HK-2 (cell line): ENCODE measurements at regions not wholly inside any gene's neighbourhood (a gene's known extent, or its start where the extent isn't known, plus 50 kb on each side); places are given as distances from the start of the nearest gene placed in this dataset.
A peak's percentile ranks its signal among the peaks of the same experiment; 100 is the strongest.
"Not testable (repeated sequence)": the region's sequence is repeated elsewhere in the genome, so short reads cannot be mapped to it uniquely, and the experiment has no call there.

Source experiments
- DNase-seq: peaks from one replicate; pipeline ENCODE4 v3.0.0-alpha.2; 2018; ENCODE audit not compliant: unreplicated experiment

DNA sequence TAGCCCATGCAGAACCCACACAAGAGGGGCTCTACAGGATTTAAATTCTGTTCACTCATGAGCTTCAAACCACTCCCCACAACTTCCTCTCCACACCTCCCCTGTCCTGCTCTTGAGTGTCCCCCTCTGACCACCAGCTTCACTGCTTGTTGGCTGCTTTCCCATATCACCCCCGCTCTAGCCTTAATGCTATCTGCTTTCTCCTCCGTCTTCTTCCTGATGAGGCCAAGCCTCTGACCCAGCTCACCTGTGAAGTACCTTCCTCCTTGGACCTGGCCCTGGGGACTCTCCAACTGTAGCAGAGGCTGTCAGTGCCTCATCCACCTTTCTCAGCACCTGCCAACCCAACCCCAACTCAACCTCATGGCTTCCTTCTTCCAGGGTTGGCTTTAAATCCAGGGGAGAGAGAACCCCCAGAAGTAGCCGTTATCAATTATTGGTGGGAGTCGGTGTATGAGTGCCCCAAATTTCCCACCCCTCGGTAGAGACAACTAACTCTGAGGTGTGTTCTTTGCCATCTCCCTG, 174.8 kb downstream of the MINAR1 start:
- no peak for DNase-seq

DNA sequence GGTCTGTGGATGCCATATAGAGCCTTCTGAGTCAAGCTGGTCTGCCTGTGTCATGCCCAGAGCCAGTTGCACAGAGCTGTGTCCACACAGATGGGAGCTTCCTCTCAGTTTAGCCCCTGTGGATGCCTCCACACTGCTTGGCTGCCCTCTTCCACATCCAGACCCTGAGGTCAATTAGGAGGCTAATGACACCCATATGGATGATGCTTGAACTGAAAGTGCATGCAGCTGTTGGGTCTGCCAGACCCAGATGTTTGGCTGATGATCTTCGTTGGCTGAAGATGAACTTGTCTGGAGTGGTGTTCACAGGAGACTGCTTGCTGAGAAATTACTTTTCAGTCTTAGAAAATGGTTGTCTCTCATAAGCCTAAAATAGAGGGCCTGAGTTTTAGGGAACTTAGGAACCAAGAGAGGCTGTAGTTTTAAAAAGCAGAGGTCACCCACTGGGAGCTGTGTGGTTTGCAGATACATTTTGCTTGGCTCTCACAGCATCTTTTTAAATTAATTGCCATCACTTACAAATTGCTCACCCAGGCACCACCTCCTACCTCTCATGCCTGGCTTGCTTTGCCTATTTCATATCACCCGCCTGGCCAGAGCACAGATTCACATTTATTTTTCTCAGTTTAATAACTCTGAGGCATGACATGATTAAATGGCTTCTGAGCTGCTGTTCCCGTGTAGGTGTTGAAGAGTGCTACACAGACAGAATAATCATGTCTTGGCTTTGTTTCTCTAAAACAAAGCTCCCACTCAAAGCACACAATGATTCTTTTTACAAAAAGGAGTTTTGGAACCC, 176.1 kb downstream of the MINAR1 start:
- DNase-seq: no peak

DNA sequence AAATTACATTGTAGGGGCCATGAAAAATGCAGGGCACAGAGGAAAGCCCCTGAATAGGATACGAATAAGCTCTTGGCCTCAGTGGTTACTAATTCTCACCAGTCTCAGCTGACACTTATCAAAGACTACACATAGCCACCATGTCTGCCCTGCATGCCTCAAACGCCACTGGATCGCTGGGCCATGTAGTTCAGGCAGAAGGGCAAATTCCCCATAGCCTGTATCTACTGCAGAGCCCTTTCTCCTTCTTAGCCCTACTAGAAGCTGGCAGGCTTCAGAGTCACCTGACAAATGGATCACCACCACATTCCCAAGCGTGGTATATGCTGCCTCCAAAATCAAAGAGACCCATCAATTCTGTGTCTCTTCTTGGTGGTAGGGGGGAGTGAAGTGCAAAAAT, 177.4 kb downstream of the MINAR1 start:
- DNase-seq: no peak

DNA sequence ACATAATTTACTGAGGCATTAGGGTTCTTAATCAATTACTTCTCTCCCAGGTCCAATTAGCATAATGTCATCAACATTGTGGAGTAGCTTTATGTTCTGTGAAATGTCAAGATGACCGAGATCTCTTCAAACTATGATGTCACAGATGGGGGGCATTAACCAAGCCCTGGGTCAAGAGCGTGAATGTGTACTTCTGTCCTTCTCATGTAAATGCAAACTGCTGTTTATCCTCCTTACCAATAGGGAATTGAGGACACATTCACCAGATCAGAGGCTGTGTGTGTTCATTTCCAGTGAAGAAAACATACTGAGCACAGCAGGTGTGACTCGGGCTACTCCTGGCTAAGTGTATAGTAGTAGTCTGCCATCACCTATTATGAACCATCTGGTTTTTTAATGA, 177.9 kb downstream of the MINAR1 start:
- DNase-seq: no peak

DNA sequence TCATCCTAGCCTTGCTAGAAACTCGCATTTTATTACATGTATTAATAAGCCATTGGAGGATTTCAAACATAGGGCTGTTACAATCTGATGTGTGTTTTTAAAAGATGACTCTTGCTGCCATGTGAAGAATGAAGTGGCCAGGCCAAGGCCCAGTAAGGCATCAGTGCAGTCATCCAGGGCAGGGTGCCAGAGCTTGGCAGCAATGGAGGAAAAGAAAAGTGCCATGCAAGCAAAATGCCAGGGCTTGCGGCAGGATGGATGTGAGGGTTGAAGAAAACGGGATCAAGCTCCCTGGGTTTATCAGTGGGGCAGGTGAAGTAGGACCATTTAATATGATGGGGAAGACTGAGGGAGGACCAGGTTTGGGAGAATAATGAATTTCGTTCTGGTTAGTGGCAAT, 183.6 kb downstream of the MINAR1 start:
- no peak for DNase-seq

DNA sequence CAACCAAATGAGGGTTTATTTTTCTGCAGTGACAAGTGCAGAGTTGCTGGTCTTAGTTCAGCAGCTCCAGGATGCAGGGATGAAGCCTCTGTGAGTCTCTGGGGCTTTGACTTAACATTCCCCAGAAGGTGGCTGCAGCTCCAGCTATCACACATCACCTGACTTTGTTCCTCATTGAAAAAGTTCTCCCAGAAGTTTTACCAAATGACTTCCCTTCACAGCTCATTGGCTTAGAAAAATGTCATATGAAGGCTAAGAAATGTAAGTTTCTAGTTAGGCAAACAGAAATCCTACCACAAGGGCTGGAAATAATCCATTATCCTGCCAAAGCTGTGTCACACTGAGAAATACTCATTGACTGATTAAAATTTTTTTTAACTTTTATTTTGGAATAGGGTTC, 184.9 kb downstream of the MINAR1 start:
- no peak for DNase-seq

DNA sequence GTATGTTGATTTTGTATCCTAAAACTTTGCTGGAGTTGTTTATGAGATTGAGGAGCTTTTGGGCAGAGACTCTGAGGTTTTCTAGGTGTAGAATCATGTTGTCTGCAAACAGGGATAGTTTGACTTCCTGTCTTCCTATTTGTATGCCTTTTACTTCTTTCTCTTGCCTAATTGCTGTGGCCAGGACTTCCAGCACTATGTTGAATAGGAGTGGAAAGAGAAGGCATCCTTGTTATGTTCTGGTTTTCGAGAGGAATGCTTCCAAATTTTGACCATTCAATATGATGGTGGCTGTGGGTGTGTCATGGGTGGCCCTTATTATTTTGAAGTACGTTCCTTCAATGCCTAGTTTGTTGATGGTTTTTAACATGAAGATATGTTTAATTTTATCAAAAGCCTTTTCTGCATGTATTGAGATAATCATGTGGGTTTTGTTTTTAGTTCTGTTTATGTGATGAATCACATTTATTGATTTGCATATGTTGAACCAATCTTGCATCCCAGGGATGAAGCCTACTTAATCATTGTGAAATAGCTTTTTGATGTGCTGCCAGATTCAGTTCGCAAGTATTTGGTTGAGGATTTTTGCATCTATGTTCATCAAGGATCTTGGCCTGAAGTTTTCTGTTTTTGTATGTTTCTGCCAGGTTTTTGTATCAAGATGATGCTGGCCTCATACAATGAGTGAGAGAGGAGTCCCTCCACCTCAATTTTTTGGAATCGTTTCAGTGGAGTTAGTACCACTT, 188.1 kb downstream of the MINAR1 start:
- DNase-seq: no peak

DNA sequence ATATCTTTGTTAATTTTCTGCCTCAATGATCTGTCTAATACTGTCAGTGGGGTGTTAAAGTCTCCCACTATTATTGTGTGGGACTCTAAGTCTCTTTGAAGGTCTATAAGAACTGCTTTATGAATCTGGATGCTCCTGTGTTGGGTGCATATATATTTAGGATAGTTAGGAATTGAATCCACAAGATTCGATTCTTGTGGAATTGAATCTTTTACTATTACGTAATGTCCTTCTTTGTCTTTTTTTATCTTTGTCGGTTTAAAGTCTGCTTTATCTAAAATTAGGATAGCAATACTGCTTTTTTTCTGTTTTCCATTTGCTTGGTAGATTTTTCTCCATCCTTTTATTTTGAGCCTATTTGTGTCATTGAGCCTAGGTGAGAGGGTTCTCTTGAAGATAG, 189.7 kb downstream of the MINAR1 start:
- DNase-seq: not testable (repeated sequence)

DNA sequence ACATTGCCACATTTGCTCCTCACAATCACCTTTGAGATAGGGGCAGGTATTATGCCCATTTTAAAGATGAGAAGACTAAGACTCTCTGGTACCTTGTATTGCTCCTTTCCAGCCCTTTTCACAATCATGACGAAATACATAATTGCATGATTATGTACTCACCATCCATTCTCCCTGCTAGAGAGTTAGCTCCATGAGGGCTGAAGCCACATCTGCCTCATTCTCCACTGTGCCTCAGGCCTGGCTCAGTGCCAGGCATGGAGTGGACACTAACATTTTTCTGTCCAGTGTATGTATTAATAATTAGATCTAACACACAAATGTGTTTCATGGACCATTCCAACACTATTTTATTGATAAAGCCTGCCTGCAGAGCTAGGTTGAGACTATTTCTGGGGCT, 191.4 kb downstream of the MINAR1 start:
- DNase-seq: no peak

DNA sequence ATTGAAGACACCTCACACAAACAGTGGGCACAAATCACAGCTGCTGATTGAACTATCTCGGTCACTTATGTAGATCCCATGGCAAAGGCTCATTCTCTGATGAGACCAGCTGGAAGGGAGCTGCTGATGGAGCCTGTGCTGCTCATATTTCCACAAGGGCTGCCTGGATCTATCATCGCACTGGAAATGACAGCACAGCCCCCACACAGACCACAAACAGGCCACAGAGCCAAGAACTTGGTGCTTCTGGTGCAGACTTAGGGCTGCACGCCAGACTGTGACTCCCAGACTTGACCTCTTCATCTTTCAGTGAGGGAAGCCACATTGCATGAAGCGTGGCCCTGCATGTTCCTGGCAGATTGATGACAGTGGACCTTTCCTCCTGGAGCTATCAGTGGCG, 197.6 kb downstream of the MINAR1 start:
- DNase-seq: no peak

DNA sequence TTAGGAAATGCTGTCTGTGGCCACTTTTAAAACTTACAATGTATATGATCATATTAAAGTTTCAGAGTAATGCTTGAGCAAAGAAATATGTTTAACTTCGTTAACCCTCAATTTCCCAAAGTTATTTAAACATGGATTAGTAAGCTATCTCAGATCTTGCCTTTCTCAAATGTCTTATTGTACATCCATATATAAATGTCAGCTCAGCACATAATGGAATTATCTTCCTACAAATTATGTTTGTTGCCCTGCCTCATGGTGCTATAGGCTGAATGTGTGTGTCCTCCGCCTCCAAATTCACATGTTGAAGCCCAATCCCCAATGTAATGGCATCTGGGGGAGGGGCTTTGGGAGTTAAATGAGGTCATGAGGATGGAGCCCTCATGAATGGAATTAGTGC, 200.3 kb downstream of the MINAR1 start:
- no peak for DNase-seq

DNA sequence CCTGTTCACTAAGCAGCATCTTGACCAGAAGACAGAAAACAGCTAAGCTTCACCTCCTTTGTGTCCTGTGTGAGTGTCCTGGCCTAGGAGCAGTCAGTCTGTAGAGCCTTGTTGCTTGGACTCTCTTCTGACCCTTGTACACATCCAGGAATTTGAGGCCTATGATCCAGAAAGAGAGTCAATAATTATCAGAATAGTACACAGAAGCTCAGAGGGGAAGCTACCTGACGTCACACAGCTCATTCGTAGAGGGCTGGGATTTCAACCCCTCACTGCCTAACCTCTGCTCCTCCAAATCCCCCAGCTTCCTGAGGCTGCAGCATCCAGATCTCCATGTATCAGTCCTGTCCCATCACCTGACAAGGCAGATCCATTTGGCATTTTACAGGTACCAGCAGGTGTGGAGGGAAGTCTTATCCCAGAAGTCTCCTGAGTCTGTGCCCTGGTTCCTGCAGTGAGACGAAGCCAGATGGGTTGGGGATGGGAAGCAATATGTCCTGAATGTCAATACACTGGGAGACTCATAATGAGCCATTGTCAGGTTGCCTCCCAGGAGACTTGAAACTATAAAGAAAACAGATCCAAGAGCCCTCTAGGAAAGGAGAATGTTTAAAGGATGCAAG, 203.1 kb downstream of the MINAR1 start:
- DNase-seq: no peak

DNA sequence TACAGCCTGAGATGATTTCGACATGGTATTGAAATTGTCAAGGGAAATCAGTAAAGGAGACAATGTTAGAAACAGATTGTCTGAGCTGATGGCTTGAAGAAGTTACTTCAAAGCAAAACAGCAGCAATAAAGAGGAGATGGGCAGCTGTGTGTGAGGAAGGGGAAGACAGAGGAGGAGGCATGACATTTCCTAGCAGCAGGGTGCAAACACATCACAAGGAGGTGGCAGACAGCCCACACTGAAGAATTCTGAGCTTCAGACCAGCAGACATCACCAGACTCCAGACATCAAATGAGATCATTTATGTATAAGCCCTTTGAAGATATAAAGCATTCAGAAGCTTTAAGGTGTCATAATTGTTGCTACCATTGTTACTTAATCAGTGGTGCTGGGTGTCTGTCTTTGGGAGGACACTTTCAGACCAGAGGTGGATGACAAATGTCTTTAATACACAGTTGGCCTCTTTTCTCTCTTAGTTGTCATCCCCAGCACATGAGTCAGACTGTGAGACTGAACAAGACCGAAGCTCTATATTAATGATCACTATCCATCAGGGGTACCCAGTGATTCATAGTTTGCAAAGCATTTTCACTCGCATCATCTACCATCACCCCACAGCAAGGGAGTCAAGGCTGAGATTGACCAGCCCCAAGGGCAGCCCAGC, 203.9 kb downstream of the MINAR1 start:
- no peak for DNase-seq

DNA sequence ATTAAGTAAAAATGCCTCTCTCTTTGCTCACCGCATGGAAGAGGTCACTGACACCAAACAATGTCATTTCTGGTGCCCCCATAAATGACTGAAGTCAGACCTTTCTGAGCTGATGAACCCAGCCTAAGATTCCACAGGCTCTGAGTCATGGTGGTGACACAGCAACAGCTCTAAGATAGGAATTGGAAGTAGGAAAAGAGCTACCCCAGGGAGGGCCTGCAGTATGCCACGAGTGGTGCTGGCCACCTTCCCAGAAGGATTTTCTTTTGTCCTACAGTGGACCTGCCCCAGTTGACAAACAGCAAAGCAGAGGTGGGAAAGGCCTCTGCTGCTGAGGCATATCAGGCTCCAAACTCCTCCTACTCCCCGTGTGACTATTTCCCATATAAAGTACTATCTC, 208.1 kb downstream of the MINAR1 start:
- DNase-seq: peak; percentile 31

DNA sequence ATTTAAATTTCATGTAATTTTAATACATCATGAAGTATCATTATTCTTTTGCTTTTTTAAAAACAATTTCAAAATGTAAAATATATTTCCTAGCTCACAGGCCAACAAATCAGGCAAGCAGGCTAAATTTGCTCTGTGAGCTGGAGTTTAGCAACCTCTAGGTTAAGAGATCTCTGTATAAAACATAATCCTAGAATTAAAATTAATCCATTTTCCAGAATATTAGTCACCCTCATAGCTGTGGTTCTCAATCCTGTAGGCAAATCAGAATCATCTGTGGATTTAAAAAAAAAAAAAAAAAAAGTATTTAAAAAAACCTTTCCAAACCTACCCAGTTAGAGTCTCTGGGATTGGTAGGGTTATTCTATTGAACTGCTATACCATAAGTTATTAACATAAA, 209.7 kb downstream of the MINAR1 start:
- no peak for DNase-seq

DNA sequence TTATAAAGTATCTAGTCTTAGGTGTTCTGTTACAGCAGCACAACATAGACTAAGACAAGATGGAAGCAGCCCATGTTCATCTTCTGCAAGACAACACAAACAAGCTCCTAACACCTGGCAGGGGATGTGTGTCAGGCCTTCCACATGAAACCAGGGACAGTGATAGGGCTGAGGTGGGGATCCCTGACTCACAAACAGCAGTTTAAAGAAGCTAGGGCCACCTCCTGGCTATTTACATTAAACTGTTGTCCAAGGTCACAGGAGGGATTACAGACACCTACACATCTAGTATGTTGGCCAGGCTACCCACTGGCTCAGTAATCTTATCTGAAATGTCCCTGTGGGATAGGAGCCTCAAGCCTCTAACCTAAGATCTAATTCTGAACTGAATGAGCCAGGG, 211.3 kb downstream of the MINAR1 start:
- DNase-seq: no peak

DNA sequence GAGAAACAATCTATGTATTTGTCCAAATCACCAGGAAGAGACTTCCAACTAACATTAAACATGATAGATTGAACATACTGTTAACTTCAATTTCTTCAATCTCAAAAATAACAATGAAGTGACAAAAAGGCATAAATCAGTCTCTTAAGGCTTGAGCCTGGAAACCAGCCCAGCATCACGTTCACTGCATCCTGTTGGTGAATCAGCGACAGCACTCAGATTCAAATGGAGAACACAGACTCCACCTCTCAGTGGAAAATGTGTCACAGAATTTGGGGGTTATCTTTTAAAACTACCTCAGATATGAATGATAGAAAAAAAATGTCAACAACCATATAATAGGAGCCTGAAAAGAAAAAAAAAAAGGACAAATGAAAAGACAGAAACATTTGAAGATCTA, 212.0 kb downstream of the MINAR1 start:
- peak; percentile 19 for DNase-seq

DNA sequence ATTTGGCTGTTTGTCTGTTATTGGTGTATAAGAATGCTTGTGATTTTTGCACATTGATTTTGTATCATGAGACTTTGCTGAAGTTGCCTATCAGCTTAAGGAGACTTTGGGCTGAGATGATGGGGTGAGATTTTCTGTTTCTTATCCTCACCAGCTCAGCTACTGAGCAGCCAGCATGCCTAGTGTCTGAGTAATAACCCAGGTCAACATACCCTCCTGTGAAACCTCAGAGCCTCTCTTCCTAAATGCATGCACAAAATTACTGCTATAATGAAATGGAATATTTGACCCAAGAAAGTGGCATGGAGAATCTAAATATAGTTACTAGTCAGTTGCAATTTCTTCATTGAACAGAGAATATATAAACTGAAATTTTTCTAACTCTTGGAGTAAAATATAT, 220.8 kb downstream of the MINAR1 start:
- not testable (repeated sequence) for DNase-seq

DNA sequence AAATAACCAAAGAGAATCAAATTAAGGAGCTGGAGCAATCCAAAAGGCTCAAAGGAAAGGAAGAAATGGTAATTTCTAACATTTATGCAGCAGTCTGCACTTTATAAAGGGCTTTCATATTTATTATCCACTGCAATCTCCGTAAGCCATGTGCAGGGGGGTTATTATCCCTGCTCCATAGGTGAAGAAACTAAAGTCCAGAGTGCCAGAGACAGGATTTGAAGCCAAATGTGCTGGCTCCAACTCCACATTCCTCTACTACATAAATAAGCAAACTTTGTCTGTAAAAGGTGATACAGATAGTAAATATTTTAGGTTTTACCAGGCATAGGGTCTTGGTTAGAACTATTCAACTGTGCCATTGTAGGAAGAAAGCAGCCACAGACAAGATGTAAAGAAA, 221.4 kb downstream of the MINAR1 start:
- DNase-seq: no peak

DNA sequence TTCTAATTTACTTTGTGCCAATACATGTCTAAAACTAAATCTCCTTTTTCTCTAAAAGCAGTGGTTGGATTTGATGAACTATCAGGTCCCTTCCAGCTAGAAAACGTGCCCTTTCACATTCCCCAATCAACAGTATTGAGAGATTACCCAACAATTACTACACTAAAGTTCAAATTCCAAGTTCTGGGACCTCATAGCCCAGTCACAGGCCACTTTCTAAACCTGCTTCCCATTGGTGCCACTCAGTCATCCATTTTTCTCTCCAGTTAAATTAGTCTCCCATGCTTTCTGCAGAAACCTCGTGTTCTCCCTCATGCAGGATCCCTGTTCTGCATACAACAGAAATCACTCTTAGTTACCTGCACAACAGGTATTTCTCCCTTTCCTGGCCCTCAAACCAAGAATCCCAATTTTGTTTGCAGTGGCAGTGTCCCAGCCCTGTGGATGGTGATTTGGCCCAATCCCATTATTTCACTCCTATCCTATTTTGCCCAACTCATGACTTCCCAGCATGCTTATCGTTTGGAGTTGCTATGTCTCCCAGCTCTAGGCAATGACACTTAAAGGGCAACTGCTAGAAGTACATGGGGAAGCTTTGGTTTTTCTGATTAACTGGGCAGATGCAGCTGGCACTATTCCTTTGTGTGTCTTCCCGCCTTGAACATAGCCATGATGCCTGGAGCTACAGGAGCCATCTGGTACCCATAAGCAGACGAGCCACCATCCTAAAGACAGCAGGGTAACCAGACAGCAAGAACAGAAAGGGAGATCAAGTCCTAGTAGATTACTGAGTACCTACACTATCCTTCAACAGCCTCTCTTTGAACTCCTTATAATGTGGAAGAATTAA, 224.2 kb downstream of the MINAR1 start:
- no peak for DNase-seq

DNA sequence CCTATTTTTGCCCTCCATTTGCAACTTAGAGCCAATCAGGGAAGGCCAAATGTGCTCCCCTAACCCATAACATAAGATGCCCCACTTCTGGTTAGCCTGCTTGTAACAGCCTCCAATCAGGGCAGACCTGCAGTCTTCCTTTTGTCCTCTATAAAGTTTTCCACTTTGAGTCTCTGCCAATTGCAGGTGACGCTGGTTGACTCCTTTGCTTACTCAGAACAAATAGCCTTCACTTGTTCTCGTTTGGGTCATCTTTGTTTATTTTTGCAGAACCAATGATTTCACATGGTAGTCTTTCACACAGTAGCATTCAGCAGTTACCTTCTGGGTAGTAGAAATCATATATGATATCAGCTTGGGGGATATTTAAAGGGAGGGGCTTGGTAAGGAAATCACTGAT, 225.6 kb downstream of the MINAR1 start:
- no peak for DNase-seq
